GM12873 (cell line): ENCODE measurements at regions not wholly inside any gene's neighbourhood (a gene's known extent, or its start where the extent isn't known, plus 50 kb on each side); places are given as distances from the start of the nearest gene placed in this dataset.

Experiments
- CTCF ChIP-seq: IDR thresholded peaks from 2 replicates; pipeline ENCODE4 v1.5.1; 2012; ENCODE audit warnings: low read depth, mild to moderate bottlenecking, moderate library complexity, low read length, control low read depth; ENCODE audit not compliant: insufficient read depth; ENCODE audit errors: missing control alignments

DNA sequence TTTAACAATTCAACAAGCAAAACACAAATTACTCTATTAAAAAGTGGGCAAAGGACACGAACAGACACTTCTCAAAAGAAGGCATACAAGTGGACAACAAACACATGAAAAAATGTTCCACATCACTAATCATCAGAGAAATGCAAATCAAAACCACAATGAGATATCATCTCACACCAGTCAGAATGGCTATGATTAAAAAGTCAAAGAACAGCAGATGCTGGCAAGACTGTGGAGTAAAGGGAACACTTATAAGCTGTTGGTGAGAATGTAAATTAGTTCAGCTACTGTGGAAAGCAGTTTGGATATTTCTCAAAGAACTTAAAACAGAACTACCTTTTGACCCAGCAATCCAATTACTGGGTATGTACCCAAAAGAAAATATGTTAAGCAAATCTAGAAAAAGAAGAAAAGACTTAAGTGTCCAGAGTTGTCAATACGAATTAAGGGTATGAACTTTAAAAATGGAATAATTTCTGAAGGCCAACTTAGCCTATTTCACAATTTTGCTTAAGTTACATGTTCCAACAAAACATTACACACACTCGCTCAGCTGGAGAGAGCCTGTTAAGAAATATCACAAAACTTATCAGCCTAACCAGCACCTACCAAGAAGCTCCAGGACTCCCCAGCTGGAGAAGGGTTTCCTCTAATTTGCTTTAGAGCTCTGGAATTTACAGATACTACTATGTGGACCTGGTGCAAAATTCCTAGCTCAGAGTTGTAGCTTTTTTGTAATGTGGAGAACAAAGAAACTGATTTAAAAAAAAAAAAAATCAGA, 232.1 kb downstream of the DUSP10 start:
- no peak for TF ChIP-seq CTCF

DNA sequence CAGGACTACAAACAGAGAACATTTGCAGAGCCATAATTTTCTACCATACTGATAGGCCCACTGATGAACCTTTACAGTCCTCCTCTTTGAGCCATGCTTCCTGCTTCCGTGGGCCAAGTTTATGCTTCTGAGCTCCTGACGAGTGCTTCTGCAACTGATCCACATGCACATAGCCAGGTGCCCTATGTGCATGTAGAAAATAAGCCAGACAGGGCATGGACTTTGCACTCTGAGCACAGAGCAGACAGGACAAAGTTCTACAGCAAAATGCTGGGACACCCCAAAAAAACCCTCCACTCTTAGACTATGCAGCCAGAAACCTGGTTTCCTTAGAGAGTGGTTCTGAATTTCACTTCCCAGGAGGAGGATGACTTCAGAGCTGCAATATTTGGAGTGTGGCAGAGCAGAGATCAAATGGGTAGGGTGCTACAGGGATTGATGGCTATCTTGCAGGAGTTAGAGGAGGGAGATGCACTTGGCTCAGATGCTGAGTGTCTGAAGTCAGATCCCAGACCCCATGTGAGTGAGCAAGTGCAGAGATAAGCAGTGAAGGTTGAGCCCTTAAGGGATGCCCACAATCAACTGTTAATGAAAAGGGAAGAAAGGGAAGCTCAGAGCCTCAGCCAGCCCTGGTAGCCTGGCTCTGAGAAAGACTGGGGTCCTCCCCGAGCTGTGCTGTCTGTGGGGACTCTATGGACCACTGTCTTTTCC, 230.9 kb downstream of the DUSP10 start:
- no peak for TF ChIP-seq CTCF

DNA sequence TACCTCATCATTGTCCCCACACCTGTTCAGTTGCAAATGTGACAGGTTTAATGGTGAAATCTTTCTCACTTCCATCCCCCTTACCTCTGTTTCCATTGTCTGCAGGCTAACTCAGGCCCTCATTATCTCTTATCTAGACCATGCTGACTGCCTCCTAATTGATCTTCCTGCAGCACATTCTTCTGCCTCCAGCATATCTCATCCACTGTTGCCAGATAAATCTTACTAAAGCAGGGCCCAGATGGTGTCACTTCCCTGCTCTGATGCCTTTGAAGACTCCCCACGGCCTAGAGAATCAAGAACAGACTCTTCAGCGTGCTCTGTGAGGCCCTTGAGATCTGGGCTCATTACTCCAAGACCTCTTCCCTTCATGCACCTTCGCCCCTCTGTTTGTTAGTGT, 230.1 kb downstream of the DUSP10 start:
- TF ChIP-seq CTCF, result no peak

DNA sequence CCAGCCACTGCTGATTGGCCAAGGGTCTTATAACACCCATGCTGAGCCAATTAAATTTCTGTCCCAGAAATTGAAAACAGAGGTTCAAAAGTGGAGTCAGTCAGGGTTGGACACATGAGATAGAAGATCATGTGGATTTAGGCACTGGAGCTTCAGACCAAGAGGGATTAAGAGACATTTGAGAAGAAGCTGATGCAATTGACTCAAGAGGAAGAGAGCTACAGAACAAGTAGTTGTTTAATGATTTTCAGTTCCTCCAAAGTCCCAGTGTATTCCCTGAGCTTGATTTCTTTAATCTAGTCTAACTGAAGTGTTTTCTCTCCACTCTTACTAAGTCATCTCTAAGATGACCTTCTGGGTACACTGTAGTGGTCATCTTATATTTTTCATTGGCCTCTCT, 227.1 kb downstream of the DUSP10 start:
- no peak for TF ChIP-seq CTCF

DNA sequence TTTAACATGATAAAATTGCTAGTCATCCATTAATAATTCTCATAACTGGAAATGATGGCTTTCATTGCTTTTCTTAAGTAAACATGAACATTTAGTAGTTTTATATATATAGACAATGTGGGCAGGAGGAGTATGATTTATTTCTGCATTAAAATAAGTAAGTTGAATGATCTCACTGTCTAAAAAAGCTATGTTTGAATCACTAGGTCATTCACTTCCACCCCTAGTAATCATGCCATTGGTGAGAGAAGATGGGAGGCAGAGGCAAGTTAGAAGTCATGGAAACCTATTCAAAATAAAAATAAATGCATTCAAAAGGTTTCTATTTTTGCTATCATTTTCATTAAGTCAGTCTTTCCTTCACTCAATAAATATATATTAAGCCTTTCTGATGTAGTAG, 226.4 kb downstream of the DUSP10 start:
- no peak for TF ChIP-seq CTCF

- TF ChIP-seq CTCF, result no peak
Observed at GRCh38 chr1:221517961-221518360, 223.9 kb downstream of the DUSP10 start.

DNA sequence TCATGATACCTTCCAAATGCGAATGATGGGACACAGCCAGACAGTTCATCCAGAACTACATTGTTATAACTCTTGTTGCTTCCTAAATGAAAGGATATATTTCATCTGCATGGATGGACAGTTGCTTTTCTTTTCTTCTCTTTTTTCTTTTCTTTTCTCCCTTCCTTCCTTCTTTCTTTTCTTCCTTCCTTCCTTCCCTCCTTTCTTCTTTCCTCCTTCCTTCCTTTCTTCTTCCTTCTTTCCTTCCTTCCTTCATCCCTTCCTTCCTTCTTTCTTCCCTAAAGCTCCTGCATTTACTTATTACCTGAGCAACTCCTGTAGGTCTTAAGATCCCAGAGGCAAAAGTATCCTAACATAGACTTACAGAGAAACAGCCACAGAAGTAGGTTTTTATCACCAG, 221.6 kb downstream of the DUSP10 start:
- TF ChIP-seq CTCF, result no peak
